NCI-H510A (cell line): ENCODE measurements at regions not wholly inside any gene's neighbourhood (a gene's known extent, or its start where the extent isn't known, plus 50 kb on each side); places are given as distances from the start of the nearest gene placed in this dataset.
"Not testable (repeated sequence)": the region's sequence is repeated elsewhere in the genome, so short reads cannot be mapped to it uniquely, and the experiment has no call there.

Source experiments
- DNase-seq: peaks from one replicate; lab custom pipeline; 2025; lab: John Stamatoyannopoulos, UW

DNA sequence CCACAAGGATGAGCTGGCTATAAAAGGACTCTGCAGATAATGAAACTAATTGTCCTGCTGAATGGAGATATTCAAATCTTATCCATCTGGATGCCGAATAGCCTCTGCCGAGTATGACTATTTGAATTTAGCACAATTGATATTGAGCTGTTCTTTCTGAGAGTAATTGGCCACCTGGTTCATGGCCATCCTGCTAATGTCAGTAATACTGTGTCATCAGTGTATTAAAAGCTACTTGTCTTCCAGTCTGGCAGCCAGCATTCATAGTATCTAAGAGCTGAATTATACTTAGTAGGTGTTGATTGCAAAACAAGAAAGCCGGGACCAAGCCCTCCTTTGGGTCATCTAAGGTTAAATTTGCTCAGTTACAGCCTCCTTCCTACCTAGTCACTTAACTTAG is 310.7 kb upstream of the NCAM1 start:
- no peak for DNase-seq

DNA sequence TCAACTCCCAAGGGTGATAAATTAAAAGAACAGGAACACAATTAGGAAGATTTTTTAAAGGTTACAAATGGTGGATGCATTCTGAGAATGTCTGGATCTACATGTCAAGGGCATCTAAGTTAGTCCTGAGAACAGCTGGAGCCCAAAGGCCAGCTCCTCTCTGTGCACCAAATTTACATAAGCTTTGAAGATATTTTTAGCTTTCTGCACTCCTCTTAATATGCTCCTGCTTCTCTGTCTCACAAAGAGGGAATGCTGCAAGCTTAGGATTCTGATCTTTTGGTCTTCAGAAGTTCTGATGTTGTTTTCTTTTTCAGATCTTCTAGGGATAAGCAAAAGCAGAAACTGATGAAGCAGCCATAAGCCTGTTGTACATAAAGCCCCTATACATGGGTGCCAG is 309.8 kb upstream of the NCAM1 start:
- DNase-seq, result no peak

DNA sequence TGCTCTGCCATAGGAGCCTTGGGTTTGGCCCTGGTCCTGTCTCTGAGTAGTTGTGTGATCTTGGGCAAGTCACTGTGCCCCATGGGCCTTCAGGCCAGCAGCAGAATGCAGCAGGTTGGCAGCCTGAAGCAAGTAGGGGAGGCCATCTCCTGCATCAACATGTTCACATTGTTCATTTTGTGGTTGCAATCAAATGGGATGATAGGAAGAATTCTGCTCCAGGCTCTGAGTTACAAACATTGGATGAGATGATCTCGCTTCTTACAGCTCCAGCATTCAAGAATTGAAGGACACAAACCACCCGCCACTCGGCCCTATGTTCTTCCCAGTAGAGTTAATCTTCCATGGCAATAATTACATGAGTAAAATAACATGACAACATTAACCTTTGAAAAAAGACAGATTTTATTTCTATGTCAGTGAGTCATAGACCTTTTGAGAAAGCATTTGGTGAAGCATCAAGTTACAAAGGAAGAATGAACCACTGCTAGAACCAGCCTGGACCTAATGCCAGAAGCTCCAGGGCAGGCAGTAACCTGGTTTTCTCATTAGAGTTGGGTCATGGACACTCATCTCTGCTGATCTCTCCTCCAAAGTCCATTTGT is 308.3 kb upstream of the NCAM1 start:
- no peak for DNase-seq

DNA sequence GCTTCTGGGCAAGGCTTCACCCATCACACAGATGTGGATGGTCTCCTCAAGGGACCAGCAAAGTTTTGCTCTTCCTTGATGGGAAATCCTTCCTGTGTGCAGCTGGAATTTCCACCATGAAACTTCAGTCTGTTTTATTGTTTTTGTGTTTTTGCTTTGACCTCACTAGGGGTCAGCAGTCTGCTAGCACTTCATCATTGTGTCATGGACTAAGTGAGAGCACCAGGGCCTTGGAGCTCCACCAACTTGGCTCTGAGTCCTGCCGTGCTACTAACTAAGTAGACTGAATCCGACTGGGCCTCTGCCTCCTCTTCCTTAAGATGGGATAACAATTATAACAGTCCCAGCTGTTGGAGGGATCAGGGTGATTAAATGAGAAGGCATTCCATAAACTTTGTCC is 305.8 kb upstream of the NCAM1 start:
- DNase-seq, result no peak

DNA sequence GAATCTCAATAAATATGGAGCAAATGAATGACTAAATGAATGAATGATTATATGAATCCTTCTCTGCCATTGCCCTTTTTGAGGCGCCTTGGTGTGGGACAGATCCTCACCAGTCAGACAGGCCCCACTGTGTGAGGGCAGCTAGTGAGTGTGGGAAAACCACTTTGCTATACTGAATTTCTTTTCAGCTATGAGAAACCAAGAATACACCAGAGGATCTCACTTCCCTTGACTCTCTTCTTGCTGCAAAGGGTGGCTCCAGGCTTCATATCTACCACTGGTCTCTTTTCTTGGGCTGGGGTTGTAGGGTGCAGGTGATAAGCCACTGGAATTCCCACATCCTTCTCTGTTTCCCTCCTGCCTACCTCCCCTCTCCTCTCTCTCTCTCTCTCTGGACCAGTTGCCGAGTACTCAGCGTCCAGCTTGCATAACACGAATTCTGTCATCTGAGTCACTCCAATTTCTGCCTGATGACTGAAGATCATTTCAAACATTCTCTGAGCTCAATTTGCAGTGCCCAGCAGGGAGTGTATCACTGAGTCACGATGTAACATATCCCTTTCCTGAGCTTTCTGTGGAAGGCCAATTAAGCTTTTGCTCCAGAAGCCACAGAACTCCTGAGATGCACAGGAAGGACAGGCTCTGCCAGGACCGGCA is 304.3 kb upstream of the NCAM1 start:
- no peak for DNase-seq

DNA sequence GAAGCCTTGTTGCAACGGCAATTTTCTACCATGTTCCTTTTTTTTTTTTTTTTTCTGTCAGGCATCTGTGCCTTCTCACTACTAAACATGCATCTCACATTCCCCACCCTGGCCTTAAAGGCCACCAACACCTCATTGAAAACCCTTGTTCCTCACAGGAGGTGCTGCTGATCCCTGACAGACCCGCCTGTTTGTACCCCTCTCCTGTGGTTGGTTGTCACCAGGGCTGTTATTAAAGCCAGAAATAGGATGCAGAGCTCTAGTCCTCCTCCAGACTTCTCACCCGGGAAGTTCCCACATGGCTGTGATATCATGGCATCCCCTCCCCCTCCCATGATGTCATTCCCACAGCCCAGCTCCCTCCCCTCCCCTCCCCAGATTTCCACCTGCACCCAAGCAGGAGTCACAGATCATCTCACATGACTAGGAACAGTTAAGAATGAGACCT is 302.8 kb upstream of the NCAM1 start:
- DNase-seq, result no peak

DNA sequence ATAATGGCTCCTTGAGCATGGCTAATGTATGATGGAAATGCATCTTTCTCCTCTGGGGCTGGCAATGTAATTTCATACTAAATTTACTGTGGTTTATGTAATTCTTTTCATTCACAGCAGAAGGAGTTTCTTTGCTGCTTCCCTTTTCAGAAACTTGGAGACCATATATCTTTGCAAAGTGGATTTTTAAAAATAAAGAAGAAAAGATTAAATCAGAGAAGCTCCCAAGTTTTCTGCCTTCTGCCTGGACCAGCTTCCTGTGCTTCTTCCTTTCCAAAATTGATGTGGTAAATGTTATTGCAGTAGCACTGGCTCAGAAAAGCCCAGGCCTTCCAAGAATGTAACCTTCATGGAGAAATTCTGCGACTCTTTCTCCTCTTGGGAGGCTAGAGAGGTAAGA is 300.1 kb upstream of the NCAM1 start:
- DNase-seq, result no peak

DNA sequence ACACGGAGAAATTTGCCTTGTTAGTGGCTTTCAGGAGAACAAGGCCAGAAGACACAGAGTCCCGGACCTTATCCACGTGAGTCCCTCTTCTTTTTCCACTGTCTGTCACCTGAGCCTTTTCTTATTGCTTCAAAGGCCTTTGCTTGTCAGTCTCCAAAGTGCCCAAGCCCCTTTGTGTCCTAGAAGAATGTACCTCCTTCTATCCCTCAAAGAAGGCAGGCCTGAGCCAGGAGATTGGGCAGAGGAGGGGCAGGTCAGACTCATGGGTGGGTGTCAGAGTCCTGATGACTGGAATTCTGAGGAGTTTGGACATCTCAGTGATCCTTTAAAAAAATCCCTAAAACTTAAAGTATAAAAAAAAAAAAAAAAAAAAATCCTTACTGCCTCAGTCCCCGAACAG is 299.6 kb upstream of the NCAM1 start:
- no peak for DNase-seq

DNA sequence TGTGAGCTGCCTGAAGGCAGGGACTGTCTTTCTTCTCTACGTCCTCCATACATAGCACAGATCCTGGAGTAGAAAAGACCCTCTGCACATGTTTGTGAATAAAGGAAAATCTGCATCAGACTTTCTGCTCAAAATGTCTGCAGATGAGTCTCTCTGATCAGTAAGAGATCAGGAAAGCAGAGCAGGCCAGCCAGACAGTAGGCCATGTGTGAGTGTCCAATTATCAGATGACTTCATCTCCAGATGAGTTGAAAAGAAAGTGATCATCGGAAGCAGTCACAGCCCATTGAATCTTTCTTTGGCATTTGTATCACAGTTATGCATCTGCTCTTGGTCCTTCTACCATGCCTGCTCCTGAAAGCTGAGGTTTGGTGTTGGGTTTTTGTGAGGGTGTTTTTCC is 298.7 kb upstream of the NCAM1 start:
- no peak for DNase-seq

DNA sequence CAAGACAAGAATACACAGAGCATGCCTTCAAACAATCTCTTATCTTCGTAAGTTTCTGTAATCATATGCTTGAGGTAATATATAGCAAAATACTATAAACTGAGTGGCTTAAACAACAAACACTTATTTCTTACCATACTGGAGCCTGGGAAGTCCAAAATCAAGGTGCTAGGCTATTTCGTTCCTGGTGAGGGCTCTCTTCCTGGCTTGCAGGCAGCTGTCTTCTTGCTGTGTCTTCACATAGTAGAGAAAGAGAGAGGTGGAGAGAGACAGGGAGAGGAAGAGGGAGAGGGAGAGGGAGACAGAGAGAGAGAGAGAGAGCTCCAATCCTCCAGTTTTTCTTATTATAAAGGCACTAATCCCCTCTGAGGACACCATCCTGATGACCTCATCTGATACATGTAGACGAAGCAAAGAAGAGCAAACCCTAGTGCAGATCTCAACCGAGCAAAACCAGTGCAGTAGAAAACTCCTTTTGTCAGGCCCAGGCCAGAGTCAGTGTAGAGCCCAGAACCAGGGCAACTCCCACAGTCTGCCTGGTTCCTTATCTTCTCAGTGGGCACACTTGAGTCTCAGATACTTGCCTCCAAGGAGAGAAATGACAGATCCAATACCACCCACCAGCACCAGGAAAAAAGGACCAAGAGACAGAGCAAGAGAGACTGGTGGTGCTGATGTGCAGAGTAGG is 297.1 kb upstream of the NCAM1 start:
- DNase-seq, result no peak

DNA sequence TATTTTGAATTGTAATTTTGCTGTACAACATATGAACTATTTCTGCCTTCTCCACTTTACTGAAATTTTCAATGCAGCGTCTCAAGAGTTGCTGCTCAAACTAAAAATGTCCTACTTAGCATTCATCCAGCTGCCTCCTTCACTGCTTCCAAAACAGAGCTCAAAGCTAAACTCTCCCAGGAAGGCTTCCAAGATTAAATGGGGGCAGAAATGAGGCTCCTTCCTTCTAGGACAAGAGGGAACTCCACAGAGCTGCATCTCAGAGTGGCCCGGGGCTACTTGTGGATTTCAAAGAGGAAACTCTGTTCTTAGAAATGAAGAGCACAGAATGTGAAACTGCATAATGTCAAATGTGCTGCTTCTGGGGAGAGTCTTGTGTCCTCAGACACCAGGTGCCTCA is 295.9 kb upstream of the NCAM1 start:
- DNase-seq, result no peak

DNA sequence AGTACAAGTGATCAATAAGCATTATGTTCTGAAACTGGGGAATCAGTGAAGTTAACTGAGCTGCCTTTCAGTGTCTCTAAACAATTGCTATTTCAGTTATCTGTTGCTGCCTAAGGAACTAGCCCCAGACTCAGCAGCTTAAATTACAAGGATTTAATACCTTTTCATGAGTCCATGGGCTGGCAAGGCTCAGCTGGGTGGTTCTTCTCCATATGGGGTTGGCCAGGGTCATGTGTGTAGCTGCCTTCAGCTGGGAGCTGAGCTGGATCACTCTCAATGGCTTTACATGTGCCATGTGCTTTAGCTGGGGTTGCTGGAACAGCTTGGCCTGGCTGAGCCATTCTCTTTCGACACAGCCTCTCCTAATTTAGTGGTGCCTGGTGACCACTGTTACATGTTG is 295.0 kb upstream of the NCAM1 start:
- no peak for DNase-seq

DNA sequence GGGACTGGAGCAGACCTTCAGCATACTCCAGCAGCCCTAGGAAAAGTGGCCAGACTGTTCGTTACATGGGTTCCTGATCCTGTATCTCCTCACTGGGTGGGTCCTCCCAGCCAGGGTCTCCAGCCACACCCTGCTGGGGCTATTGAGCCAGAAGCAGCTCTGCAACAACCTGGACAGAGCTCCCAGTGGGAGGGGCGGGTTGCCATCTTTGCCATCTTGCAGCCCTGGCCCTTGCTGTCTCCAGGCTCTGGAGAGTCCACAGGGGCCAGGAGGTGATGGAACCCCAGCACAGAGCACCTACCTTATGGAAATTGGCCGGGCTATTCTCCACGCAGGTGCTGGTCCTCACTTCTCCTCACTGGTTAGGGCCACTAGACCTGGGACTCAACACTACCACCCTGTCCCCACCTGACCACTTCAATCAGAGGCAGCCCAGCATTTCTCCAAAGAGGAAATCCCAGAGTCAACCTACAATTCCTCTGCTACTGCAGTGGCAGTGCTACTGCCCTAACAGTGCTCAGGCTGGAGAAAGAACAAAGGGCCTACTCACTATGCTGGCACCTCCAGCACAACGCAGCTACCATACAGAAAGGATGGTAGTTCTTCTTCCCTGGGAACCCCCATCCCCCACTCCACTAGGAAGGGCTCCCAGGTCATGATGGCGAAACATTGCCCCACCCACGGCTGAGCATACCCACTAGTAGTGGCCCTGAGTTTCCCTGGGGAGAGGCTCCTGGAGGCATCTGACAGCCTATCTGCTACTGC is 290.2 kb upstream of the NCAM1 start:
- DNase-seq, result no peak

DNA sequence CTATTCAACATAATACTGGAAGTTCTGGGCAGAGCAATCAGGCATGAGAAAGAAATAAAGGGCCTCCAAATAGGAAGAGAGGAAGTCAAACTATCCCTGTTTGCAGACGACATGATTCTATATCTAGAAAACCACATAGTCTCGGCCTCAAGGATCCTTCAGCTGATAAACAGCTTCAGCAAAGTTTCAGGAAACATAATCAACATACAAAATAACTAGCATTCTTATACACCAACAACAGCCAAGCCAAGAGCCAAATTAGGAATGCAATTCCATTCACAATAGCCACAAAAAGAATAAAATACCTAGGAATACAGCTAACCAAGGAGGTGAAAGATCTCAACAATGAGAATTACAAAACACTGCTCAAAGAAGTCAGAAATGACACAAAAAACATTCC is 287.8 kb upstream of the NCAM1 start:
- not testable (repeated sequence) for DNase-seq

DNA sequence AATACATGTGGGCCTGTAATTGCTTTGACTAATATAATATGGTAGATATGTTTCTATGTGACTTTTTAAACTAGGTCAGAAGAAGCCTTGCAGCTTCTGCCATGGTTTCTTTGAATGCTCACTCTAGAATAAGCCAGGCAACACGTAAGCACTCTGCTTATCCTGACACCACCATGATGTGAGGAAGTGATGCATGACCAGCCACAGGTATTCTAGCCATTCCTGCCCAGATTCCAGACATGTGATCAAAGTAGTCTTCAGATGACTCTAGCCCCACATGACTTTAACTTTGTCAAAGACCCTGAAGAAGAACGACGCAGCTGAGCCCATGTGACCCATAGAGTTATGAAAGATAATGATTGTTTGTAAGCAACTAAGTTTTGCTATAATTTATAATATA is 276.1 kb upstream of the NCAM1 start:
- no peak for DNase-seq

DNA sequence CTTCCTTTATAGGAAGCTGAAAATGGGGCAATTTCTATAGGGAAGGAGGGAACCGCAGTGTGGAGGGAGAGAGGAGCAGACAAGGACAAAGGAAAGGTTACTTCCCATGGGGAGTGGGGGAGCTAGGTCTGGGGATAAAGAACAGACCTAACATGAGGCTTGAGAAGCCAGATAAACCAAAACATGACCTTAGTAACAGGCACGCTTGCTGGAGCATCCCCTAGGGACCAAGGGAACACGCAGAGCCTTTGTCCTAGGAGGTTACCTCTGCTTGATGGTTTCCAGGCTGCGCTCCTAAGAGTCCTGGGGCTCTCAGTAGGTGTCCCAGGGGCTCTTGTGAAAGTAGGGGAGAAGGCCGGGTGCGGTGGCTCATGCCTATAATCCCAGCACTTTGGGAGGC is 271.4 kb upstream of the NCAM1 start:
- DNase-seq, result no peak

DNA sequence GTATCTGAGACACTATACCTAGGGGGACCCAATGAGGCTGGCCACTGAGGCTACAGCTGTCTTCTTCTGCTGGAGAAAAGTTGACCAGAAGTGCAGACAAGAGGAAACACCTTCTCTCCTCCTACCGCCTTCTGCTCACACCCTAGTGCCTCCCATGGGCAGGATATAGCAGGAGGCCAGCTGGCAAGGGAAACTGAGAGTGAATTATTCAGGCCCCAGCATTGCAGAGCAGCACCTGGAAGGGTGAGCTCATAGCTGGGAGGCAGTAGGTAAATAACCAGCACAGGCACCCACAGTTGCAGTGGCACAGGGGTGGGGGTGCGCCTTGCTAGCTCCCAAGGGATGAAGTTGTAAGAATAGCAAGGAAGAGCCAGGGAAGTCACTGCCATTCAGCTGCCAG is 267.4 kb upstream of the NCAM1 start:
- no peak for DNase-seq

DNA sequence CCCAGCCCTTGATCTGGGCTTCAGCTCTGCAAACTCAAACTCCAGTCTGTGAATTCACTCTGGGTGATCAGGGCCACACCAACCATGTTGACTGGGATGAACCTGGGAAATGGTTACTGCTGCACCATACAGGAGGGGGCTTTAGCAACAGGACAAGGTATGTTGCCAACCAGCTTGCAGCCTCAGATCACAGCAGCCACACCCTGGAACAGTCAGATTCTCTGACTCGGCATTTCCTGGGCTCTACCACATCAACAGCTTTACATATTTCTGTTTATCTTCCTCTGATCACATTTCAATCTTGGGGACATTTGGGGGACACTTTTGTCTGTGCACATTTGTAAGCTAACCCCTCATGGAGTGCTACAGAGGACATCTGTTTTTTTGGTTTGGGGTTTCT is 267.0 kb upstream of the NCAM1 start:
- no peak for DNase-seq

DNA sequence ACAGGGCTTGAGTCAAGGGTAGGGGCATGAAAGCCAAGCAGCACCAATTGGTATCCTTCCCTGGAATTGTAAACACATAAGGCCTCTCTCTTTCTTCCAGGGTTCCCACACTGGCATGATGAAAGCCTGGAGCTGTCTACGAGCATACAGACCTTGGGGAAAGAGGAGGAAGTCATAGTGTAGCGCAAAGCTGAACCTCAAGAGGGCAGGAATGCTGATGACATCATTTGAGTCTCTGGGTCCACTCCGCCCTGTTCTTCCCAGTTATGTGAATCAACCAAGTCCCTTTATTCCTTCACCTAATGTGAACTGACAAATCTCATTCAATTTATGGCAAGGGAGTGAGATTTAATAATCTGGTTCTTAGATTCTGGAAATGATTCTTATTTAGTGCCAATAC is 266.4 kb upstream of the NCAM1 start:
- DNase-seq, result no peak

DNA sequence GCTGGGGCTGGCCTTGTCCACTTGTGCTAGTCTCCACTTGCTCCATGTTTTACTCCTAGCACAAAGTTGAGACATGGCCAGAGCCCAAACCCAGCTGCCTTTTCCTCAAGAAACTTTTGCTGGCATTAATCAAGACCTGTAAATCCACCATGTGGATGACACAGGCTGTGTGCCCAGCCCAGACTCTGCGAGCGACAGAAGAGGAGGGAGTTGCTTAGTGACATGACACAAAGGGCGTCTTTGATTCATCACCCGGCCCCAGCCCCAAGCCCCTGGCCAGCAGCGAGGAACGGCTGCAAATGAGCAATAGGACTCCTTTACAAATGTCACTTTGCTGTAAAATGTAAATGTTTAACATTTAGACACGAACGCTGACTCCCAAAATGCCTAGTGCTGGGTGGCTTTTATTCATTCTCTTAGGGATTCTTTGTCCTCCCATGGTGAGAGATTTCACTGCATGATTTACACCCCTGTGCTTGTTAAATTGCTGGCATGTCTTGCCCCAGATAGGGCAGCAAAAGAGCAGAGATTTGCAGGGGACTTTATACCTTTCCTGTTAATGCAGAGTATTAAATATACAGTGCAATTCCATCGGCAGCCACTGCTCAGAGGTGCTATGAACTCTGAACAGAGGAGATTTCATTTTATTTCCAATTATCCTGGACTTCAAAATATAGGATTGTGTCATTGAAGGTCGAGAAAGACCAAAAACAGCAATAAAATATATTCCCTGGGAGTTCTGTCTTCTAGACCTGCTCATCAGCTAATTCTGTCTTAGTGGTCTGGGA is 263.6 kb upstream of the NCAM1 start:
- DNase-seq, result no peak

DNA sequence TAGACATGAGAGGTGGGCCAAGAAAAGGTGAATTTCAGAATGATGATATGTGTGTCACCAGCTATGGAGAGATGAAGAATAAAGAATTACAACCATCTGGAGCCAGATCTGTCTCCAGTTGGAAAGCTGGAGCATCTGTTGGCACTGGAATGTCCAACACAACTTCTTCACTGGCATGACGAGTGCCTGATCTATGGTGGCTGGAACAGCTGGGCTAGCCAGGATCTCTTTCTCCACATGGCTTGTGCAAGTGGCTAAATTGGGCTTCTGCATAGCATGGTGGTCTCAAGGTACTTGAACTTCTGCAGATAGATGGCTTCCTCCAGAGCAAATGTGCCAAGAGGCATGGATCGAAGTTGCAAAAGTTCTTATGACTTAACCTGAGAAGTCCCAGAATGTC is 256.1 kb upstream of the NCAM1 start:
- DNase-seq, result no peak

DNA sequence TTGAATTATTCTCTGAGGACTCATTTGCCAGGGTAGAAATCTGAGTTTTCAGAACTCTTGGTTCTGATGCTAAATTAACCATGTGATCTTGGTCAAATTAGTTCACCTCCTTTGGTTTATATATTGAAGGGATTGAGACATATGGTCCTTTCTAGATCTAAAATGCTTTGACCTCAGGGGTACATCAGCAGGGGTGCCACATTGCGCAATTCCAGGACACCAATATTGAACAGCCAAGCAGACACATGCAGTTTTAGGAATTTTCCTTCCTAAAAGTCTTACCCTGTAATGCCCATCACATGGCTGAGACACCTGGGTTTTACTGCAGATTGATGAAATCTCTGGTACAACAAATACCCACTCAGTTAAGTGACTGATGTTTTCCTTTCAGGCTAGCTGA is 254.4 kb upstream of the NCAM1 start:
- no peak for DNase-seq
